Activated CD4-positive, alpha-beta T cell treated with anti-CD3 and anti-CD28 coated beads for 36 hours (primary cell): ENCODE measurements at regions not wholly inside any gene's neighbourhood (a gene's known extent, or its start where the extent isn't known, plus 50 kb on each side); places are given as distances from the start of the nearest gene placed in this dataset.
A peak's percentile ranks its signal among the peaks of the same experiment; 100 is the strongest.
"Not testable (repeated sequence)": the region's sequence is repeated elsewhere in the genome, so short reads cannot be mapped to it uniquely, and the experiment has no call there.

Source experiments
- ATAC-seq: fragments of 200-7000 bp; cut with Tn5 transposase; one replicate; pipeline ENCODE4 v1.10.0; 2021; ENCODE audit warnings: mild to moderate bottlenecking, moderate library complexity
- CTCF ChIA-PET: fragments of 350-600 bp; sonication (Branson Sonifier 250); formaldehyde crosslinking; loops from one replicate; lab custom pipeline; 2021; ENCODE audit warnings: antibody characterized with exemption; lab: Charles Lee
- POLR2A ChIA-PET: fragments of 350-600 bp; sonication (Branson Sonifier 250); formaldehyde crosslinking; loops from one replicate; lab custom pipeline; 2021; ENCODE audit warnings: antibody characterized with exemption, inconsistent platforms; lab: Charles Lee
- DNase-seq: peaks from one replicate; pipeline ENCODE4 v3.0.0-alpha.2; 2020
- H3K27ac Mint-ChIP-seq: one replicate; pipeline ENCODE4 v1.8.0; 2021; ENCODE audit warnings: mixed read lengths
- H3K27me3 Mint-ChIP-seq: one replicate; pipeline ENCODE4 v1.8.0; 2021; ENCODE audit warnings: mixed read lengths
- H3K36me3 Mint-ChIP-seq: one replicate; pipeline ENCODE4 v1.8.0; 2021; ENCODE audit warnings: low read depth, mixed read lengths
- H3K4me1 Mint-ChIP-seq: one replicate; pipeline ENCODE4 v1.8.0; 2021; ENCODE audit warnings: mixed read lengths
- H3K4me3 Mint-ChIP-seq: one replicate; pipeline ENCODE4 v1.8.0; 2021; ENCODE audit warnings: mild to moderate bottlenecking, moderate library complexity, mixed read lengths
- H3K9me3 Mint-ChIP-seq: one replicate; pipeline ENCODE4 v1.8.0; 2021; ENCODE audit warnings: low read depth, mixed read lengths
- intact Hi-C, 2 experiments: fragments of 100-400 bp; cut with DNase I in 1 of 2; cut with micrococcal nuclease in 1 of 2; formaldehyde crosslinking; loops; one replicate each; pipeline versions ENCODE4 v1.14.2 to v1.15.1; 2022 to 2024; cut with DNase I, micrococcal nuclease

DNA sequence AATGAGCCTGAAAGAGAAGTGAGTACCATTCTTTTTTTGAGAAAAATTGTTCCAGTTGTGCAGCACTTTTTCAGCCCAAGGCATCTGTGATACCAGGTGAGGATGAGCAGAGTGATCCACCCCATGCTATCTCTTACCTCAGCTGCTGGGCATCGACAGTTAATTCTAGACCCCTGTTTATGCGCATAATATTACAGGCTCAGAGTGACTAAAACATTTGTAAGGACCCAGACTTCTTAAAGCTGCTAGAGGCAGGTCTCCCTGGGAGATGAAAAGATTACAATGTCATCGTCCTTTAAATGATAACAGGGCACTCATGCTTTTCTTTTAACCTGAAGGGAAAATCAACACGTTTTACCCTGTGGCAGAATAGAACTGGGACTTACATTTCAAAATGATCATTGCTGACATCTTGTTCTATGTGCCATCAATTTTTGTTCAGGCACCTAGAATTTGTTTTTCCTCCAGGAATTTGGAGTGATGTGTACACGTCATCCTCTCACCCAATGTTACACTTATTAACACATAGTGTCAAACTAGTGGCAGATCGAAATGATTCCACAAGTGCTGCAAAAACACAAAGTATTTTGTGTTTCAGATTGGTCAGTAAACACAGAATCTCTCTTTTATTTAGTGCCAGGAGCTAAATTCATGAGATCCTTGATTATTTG lies 684.6 kb downstream of the UTRN start:
- Mint-ChIP-seq H3K4me3 (no peak overlapping the region), H3K27me3 (peaks cover 4% of the 10 kb centered on the region), H3K9me3 (no peaks in the 10 kb centered on the region), H3K36me3 (no peaks in the 10 kb centered on the region), H3K4me1 (no peaks in the 10 kb centered on the region), H3K27ac (no peak overlapping the region)
- POLR2A ChIA-PET, result no interaction called here
- intact Hi-C loops, result no loop called here
- ATAC-seq, result no peak
- DNase-seq, result no peak
- CTCF ChIA-PET, result no interaction called here

GRCh38 chr6:144977250-144977864 lies 692.2 kb downstream of the UTRN start:
- peaks cover 13% of the 10 kb centered on the region for H3K27me3 Mint-ChIP-seq
- intact Hi-C loops, H3K4me3 Mint-ChIP-seq, ATAC-seq, H3K9me3 Mint-ChIP-seq, H3K4me1 Mint-ChIP-seq, H3K36me3 Mint-ChIP-seq, H3K27ac Mint-ChIP-seq, POLR2A ChIA-PET, CTCF ChIA-PET: not testable (repeated sequence)
- DNase-seq, result peak; percentile 6

DNA sequence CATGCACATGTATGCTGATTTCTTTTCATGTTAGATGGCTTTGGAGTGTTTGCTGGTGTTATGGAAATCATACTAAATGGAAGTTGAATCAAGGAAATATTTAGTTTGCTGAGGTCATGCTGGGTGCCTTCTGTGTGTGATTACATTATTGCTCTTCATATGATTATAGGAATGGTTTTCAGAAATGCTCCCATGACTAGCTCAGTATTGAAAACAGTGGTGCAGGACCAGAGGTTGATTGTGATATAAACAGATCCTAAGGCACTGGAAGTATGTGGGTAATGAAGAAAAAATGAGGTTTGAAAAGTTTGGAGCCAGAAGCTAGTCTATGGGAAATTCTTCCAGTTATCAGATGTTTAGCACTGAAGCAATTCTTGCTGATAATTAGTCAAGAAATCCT lies 693.1 kb downstream of the UTRN start:
- H3K4me3 Mint-ChIP-seq, result no peak overlapping the region
- no peak for ATAC-seq
- ChIA-PET CTCF (no interaction called here), POLR2A (no interaction called here)
- no peaks in the 10 kb centered on the region for H3K36me3 Mint-ChIP-seq
- peaks cover 2% of the 10 kb centered on the region for H3K4me1 Mint-ChIP-seq
- DNase-seq, result no peak
- no peaks in the 10 kb centered on the region for H3K9me3 Mint-ChIP-seq
- peaks cover 13% of the 10 kb centered on the region for H3K27me3 Mint-ChIP-seq
- H3K27ac Mint-ChIP-seq, result no peak overlapping the region
- intact Hi-C loops, result no loop called here

GRCh38 chr6:144986271-144986670 lies 701.1 kb downstream of the UTRN start:
- CTCF ChIA-PET, result no interaction called here
- H3K27me3 Mint-ChIP-seq, result peaks cover 25% of the 10 kb centered on the region
- ATAC-seq, result no peak

DNA sequence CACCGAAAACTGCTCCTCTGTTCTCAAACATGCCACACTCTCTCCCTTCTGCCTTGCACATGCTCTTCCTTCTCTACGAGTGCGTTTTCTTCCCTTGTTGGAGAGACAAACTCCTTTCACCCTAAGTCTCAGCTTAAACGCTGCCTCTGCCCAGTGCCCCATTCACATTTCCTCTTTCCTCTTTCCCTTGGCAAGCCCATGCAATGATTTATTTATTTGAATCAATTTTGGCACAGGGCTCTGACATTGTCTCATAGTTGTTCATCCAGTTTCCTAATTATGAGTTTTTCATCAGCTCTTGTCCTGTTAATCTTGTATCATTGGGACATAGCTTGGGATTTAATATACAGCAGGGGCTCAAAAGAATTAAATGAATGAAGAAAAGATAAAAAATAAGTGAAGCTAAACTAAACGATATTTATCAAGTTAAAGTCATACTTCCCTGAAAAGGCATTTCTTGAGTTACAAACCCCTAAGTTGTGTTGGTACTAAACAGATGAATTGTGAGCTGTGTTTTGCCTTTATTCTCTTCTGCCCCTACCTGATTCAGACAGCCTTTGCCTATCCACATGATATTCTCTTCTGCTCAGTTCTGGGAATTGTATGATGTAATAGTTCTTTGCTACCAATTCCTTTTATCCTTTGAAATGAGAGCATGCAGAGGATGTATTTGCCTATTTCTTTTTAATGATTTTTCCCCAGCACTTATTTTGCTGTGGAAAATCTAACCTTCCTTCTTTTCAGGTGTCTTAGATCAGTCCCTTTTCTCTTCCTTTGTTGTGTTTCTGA lies 704.4 kb downstream of the UTRN start:
- no peak for ATAC-seq
- no peaks in the 10 kb centered on the region for H3K4me1 Mint-ChIP-seq

More at GRCh38 chr6:144986271-144986670, 701.1 kb downstream of the UTRN start:
- intact Hi-C loops, result no loop called here
- no peak for DNase-seq
- H3K4me3 Mint-ChIP-seq, result no peak overlapping the region
- H3K27ac Mint-ChIP-seq, result no peak overlapping the region
- POLR2A ChIA-PET, result no interaction called here
- no peaks in the 10 kb centered on the region for H3K36me3 Mint-ChIP-seq
- no peaks in the 10 kb centered on the region for H3K4me1 Mint-ChIP-seq
- peaks cover 6% of the 10 kb centered on the region for H3K9me3 Mint-ChIP-seq

DNA sequence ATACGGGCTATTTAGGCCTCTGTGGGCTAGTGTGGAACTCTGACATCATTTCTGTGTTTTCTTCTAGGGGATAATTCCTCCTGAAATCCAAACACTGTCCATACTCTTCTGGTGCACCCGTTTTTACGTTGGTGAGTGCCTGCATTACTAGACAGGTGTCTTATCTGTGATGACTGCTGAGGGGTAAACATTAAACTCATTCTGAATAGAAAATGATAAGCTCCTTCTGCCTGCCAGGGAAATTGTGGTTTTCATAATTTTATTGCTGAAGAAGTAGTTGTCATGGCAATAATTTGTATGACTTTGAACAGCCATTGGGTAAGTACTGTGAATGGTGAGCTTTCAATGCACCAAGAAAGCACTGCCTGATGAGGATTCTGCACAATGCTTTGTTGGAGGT lies 705.6 kb downstream of the UTRN start:
- Mint-ChIP-seq H3K4me1 (no peaks in the 10 kb centered on the region), H3K27ac (no peak overlapping the region), H3K36me3 (no peaks in the 10 kb centered on the region), H3K27me3 (peaks cover 29% of the 10 kb centered on the region), H3K9me3 (no peaks in the 10 kb centered on the region), H3K4me3 (no peak overlapping the region)
- DNase-seq, result no peak
- POLR2A ChIA-PET, result no interaction called here
- intact Hi-C loops, result no loop called here
- CTCF ChIA-PET, result no interaction called here
- ATAC-seq, result no peak

More for the DNA sequence above, 704.4 kb downstream of the UTRN start:
- no peak overlapping the region for H3K4me3 Mint-ChIP-seq
- no peaks in the 10 kb centered on the region for H3K36me3 Mint-ChIP-seq
- peaks cover 4% of the 10 kb centered on the region for H3K9me3 Mint-ChIP-seq
- CTCF ChIA-PET, result no interaction called here
- no peak for DNase-seq
- POLR2A ChIA-PET, result no interaction called here
- intact Hi-C loops, result no loop called here
- no peak overlapping the region for H3K27ac Mint-ChIP-seq
- H3K27me3 Mint-ChIP-seq, result peaks cover 30% of the 10 kb centered on the region

- ATAC-seq, result no peak
- no peak overlapping the region for H3K4me3 Mint-ChIP-seq
- H3K9me3 Mint-ChIP-seq, result no peaks in the 10 kb centered on the region
- no peak overlapping the region for H3K27ac Mint-ChIP-seq
- H3K27me3 Mint-ChIP-seq, result peaks cover 24% of the 10 kb centered on the region
- H3K4me1 Mint-ChIP-seq, result no peaks in the 10 kb centered on the region
- intact Hi-C loops, result no loop called here
- DNase-seq, result no peak
- ChIA-PET CTCF (no interaction called here), POLR2A (no interaction called here)
- no peaks in the 10 kb centered on the region for H3K36me3 Mint-ChIP-seq
These were observed 708.7 kb downstream of the UTRN start for GRCh38 chr6:144993870-144994269.

DNA sequence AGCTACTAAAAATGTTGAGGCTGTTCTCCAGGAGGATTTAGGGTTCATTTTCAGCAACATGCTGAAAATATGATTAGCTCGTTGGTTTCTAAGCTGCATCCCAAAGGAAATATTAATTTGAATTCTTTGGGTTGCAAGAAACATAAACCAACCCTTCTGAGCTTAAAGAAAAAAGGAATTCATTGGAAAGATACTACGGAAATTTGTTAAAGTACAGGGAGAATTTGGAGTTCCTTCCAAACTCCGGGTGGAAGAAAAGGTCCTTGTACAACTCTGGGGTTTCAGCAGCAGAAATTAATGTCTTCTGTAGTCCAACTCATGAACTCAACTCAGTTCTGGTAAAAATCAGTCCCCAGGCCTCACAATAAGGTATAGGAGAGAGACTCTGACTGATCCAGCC lies 712.9 kb downstream of the UTRN start:
- H3K27me3 Mint-ChIP-seq, result peaks cover 17% of the 10 kb centered on the region
- no peak overlapping the region for H3K27ac Mint-ChIP-seq
- POLR2A ChIA-PET, result no interaction called here
- H3K36me3 Mint-ChIP-seq, result no peaks in the 10 kb centered on the region
- no peak for DNase-seq
- no peak for ATAC-seq
- H3K4me1 Mint-ChIP-seq, result no peaks in the 10 kb centered on the region
- intact Hi-C loops, result no loop called here
- CTCF ChIA-PET, result no interaction called here
- no peak overlapping the region for H3K4me3 Mint-ChIP-seq
- peaks cover 5% of the 10 kb centered on the region for H3K9me3 Mint-ChIP-seq

- Mint-ChIP-seq H3K27ac (no peak overlapping the region), H3K36me3 (no peaks in the 10 kb centered on the region), H3K9me3 (peaks cover 5% of the 10 kb centered on the region), H3K4me3 (no peak overlapping the region), H3K27me3 (peaks cover 14% of the 10 kb centered on the region), H3K4me1 (no peaks in the 10 kb centered on the region)
- DNase-seq (no peak), ATAC-seq (no peak)
- intact Hi-C loops, result no loop called here
- CTCF ChIA-PET, result no interaction called here
- POLR2A ChIA-PET, result no interaction called here
These were observed 714.0 kb downstream of the UTRN start for GRCh38 chr6:144999127-144999526.

GRCh38 chr6:145003145-145003544 lies 718.0 kb downstream of the UTRN start:
- no peak overlapping the region for H3K4me3 Mint-ChIP-seq
- H3K36me3 Mint-ChIP-seq, result no peaks in the 10 kb centered on the region
- peaks cover 5% of the 10 kb centered on the region for H3K9me3 Mint-ChIP-seq
- no peak overlapping the region for H3K27ac Mint-ChIP-seq
- no peaks in the 10 kb centered on the region for H3K4me1 Mint-ChIP-seq
- no peak for ATAC-seq
- peaks cover 23% of the 10 kb centered on the region for H3K27me3 Mint-ChIP-seq
- POLR2A ChIA-PET, result no interaction called here
- CTCF ChIA-PET, result no interaction called here
- intact Hi-C loops, result no loop called here
- no peak for DNase-seq

DNA sequence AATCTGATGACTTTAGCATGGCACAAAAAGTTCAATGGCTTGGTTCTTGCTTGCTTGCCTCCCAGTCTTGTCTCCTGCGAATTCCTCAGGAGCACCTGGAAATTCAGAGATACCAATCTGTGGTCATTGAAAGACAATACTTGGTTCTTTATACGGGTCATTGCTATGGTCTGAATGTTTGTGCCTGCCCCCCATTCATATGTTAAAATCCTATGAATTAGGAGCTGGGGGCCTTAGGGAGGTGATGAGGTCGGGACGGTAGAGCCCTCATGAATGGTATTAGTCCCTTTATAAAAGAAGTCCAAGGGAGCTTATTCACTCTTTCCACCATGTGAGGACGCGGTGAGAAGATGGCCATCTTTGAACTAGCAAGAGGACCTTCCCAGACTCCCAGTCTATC lies 721.8 kb downstream of the UTRN start:
- no peaks in the 10 kb centered on the region for H3K36me3 Mint-ChIP-seq
- peaks cover 5% of the 10 kb centered on the region for H3K9me3 Mint-ChIP-seq
- intact Hi-C loops, result no loop called here
- H3K27ac Mint-ChIP-seq, result no peak overlapping the region
- no peak overlapping the region for H3K4me3 Mint-ChIP-seq
- peaks cover 22% of the 10 kb centered on the region for H3K27me3 Mint-ChIP-seq
- no peaks in the 10 kb centered on the region for H3K4me1 Mint-ChIP-seq
- DNase-seq (no peak), ATAC-seq (no peak)
- ChIA-PET POLR2A (no interaction called here), CTCF (interaction anchor here (0.6 kb wide), 2 partner anchors 720 to 775 kb away, joined by 3 read pairs; no protein-coding TSS in a partner anchor)

GRCh38 chr6:145008715-145009114 lies 723.6 kb downstream of the UTRN start:
- peaks cover 25% of the 10 kb centered on the region for H3K27me3 Mint-ChIP-seq
- H3K4me1 Mint-ChIP-seq, result no peaks in the 10 kb centered on the region
- no peak overlapping the region for H3K27ac Mint-ChIP-seq
- no peaks in the 10 kb centered on the region for H3K36me3 Mint-ChIP-seq
- H3K4me3 Mint-ChIP-seq, result no peak overlapping the region
- POLR2A ChIA-PET, result no interaction called here
- no peaks in the 10 kb centered on the region for H3K9me3 Mint-ChIP-seq
- intact Hi-C loops, result no loop called here
- CTCF ChIA-PET, result no interaction called here
- no peak for ATAC-seq
- DNase-seq, result no peak
